NCI-H2227 treated with DMSO at 0.1 percent for 48 hours (cell line): ENCODE measurements at regions not wholly inside any gene's neighbourhood (a gene's known extent, or its start where the extent isn't known, plus 50 kb on each side); places are given as distances from the start of the nearest gene placed in this dataset.

Experiments used
- DNase-seq: peaks from one replicate; lab custom pipeline; 2025; lab: John Stamatoyannopoulos, UW

GRCh38 chr6:165823609-165824326, 160.7 kb upstream of the PDE10A start:
- no peak for DNase-seq

- DNase-seq = no peak
Observed at GRCh38 chr6:165822501-165822900, 159.5 kb upstream of the PDE10A start.

DNA sequence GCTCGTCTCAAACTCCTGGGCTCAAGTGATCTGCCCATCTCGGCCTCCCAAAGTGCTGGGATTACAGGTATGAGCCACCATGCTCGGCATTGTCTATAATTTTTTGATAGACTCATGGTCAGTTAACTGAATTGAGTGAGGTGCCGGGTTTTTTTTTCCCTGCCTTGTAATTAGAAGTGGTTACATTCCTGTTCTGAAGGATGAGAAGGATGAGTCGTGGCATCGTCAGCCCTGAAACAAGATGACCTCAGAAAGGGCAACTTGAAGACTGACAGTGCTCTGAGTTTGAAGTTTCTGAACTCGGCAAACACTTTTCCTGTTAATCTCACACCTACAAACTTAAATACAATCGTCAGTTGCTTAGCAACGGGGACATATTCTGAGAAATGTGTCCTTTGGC, 158.7 kb upstream of the PDE10A start:
- no peak for DNase-seq

DNA sequence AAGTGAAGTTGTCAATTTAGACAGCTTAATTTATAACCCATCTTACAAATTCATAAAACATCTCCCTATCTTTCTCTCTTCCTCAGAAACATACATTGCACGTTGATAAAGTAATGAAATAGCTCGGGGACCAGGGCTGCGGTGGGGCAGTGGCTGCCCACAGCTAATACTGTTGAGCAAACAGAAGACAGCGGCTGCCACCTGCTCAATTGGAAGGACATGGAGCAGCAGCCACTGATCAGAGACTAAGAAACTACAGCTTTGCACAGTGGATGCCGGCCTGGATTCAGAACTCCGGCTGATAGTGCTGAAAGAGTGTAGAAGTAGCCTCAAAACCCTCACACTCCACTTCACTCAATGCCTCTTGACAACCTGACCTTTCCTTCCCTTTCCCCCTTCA, 157.9 kb upstream of the PDE10A start:
- DNase-seq = no peak

GRCh38 chr6:165820407-165820806, 157.4 kb upstream of the PDE10A start:
- DNase-seq = no peak

DNA sequence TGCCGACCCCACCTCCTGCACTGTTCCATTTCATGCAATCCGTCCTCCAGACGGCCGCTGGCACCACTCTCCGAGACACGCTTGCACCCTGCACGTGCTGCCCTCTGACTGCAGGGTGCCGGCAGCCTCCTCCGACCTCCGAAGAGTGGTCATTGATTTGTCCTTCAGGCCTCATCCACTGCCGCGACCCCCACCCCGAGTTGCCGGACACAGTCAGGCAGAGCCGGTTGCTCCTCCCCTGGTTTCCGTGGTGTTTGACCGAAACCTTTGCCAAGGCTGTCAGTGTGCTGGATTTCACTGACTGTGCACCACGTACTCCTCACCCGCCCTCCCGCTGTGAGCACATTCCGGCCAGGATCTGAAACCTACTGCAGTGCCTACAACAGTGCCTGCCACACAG, 156.4 kb upstream of the PDE10A start:
- DNase-seq = no peak

DNA sequence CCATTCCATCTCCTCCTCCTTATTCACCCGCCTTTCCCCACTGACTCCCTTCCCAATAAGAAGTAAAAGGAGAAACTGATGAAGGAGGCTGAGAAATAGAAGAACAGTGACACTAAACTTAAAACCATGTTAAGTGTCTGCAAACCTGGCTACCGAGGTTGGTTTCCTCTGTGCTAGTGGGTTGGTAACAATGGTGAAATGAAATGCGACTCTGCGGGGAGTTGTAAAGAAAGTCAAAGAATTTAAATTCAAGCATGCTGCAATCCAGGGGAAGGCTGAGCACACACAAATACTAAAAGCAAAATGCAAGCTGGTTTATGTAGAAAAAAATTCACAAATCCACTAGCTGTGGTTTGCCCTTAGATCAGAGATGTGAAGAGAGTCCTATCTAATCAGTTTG, 155.2 kb upstream of the PDE10A start:
- DNase-seq = no peak

- DNase-seq = no peak
Observed at GRCh38 chr6:165817771-165818170, 154.7 kb upstream of the PDE10A start.

DNA sequence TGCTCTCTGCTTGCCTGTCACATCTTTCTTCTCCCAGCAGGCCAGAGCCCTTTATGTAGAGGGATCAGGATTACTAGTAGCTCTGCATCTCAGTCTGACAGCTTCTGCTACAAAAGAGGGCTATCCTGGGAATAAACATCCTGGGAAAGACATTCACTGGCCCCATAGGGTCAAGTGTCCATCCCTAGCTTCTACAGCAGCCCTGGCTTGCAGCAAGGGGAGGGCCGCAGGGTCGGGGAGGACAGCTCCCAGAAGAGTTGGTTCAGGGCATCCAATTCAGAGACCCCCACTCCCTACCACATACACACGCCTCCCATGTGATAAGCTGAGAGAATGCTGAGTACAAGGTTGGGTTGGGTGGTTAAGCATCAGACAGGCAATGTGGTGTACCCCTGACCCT, 154.1 kb upstream of the PDE10A start:
- no peak for DNase-seq

GRCh38 chr6:165814679-165815078, 151.6 kb upstream of the PDE10A start:
- DNase-seq = no peak

- DNase-seq = no peak
Observed at GRCh38 chr6:165811512-165811911, 148.5 kb upstream of the PDE10A start.

DNA sequence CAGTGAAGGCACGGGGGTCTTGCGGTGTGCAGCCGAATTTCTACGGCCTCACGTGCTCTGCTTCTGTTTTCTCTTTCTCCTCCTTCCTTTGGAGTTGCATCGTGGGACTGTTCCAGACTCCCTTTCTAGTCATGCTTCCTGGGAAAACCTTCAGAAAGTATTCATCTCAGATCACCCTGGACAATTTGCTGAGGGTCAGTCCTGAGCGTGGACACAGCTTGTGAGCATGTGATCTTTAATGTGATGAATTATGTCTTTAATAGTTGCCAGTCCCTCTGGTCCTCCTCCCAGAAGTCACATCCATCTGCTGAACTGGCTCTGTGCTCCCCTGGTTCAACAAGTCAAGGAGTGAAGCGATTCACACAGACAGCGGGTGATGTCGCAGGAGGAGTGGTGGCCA, 145.0 kb upstream of the PDE10A start:
- no peak for DNase-seq

GRCh38 chr6:165807249-165807960, 144.4 kb upstream of the PDE10A start:
- no peak for DNase-seq

- no peak for DNase-seq
Observed at GRCh38 chr6:165806126-165806810, 143.2 kb upstream of the PDE10A start.

- DNase-seq = no peak
Observed at GRCh38 chr6:165805636-165806035, 142.6 kb upstream of the PDE10A start.

GRCh38 chr6:165805067-165805555, 142.1 kb upstream of the PDE10A start:
- DNase-seq = no peak

DNA sequence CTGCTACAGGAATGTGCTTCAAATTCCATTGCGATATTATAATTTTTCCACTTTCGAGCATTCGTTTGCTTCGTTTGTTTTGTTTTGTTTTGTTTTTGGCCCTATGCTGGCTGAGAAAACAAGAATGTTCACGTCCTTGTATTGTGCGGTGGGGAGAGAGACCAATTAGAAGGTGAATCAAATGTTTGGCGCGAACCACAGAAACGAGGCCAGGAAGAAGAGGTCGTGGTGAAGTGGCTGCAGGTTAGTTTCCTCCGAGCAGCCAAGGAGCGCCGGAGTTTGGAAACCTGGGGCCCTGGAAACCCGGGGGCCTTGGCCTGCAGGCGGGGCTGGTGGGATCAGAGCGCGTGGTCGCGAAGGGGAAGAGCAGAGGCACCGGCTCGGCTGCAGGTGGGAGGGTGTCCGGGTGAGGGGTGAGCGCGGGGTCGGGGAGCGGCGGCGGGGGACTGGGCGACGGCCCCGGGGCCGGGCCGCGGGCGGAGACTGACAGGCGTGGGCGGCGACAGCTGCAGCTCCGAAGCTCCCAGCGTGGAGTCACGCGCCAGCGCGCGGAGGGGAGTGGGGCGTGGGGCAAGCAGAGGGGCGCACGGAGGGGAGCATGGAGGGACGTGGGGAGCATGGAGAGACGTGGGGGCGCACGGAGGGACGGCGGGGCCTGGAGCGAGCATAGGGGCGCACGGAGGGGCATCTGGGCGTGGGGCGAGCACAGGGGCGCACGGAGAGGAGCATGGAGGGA, 141.5 kb upstream of the PDE10A start:
- DNase-seq = no peak

DNA sequence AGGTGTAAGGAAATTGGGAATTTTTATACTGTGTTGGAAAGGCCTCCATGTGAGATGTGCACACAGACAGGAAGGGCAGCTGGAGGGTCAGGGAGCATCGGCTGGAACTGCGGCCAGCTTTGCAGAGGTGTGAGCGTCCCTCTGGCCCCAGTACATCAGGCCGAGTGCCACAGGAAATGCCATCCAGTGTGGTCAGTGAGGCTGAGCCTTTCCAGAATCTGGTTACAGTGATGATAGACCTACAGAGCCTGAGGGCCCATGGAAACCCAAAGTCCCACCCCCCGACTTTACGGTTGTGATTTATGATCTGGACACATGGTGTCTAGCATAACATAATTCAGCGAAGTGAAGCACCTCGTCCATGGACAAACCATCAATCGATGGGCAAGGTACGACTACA, 137.3 kb upstream of the PDE10A start:
- DNase-seq = no peak

- DNase-seq = no peak
Observed at GRCh38 chr6:165799391-165800153, 136.5 kb upstream of the PDE10A start.

GRCh38 chr6:165798991-165799390, 135.9 kb upstream of the PDE10A start:
- DNase-seq = no peak

DNA sequence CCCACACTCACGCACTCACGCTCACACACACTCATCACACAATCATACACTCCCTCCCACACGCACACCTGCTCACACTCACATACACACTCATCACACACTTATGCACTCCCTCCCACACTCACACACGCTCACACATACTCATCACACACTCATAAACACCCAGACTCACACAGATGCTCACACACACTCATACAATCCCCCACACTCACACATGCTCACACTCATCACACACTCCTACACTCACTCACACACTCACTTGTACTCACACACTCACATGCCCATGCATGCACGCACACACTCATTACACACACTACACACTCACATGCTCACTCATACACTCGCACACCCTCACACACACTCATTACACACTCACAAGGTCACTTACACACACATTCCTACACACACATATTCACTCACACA, 131.1 kb upstream of the PDE10A start:
- DNase-seq = no peak
